SU-DHL-6 (cell line): ENCODE measurements at regions not wholly inside any gene's neighbourhood (a gene's known extent, or its start where the extent isn't known, plus 50 kb on each side); places are given as distances from the start of the nearest gene placed in this dataset.

Source experiments
- EZH2phosphoT487 ChIP-seq: fragments of 200-600 bp; sonication (generic), shearing (Covaris generic); conservative IDR thresholded peaks from 2 replicates; pipeline ENCODE4 v1.6.1; 2018; ENCODE audit warnings: mild to moderate bottlenecking, antibody characterized with exemption, low read length, moderate library complexity, mixed read lengths
- TF ChIP-seq, protein P1 (sequence below): fragments of 200-600 bp; sonication (generic); IDR thresholded peaks from one replicate; pipeline ENCODE4 v1.5.1; 2017; ENCODE audit warnings: antibody characterized with exemption, mild to moderate bottlenecking, low read length, moderate library complexity; ENCODE audit not compliant: insufficient read depth, poor library complexity, severe bottlenecking

DNA sequence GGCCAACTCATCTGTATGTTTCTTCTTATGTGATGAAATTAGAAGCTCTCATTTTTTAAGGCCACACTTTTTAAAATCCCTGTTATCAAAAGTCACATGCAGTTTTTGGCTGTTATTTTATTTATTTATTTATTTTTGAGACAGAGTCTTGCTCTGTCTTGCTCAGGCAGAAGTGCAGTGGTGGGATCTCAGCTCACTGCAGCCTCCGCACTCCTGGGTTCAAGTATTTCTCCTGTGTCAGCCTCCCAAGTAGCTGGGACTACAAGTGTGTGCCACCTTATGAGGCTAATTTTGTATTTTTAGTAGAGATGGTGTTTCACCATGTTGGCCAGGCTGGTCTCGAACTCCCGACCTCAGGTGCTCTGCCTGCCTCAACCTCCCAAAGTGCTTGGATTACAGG, 1434.5 kb downstream of the LRFN5 start:
- TF ChIP-seq, protein P1, sequence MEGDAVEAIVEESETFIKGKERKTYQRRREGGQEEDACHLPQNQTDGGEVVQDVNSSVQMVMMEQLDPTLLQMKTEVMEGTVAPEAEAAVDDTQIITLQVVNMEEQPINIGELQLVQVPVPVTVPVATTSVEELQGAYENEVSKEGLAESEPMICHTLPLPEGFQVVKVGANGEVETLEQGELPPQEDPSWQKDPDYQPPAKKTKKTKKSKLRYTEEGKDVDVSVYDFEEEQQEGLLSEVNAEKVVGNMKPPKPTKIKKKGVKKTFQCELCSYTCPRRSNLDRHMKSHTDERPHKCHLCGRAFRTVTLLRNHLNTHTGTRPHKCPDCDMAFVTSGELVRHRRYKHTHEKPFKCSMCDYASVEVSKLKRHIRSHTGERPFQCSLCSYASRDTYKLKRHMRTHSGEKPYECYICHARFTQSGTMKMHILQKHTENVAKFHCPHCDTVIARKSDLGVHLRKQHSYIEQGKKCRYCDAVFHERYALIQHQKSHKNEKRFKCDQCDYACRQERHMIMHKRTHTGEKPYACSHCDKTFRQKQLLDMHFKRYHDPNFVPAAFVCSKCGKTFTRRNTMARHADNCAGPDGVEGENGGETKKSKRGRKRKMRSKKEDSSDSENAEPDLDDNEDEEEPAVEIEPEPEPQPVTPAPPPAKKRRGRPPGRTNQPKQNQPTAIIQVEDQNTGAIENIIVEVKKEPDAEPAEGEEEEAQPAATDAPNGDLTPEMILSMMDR = no peak
- TF ChIP-seq EZH2phosphoT487 = no peak
